ENCODE measurements at regions not wholly inside any gene's neighbourhood (a gene's known extent, or its start where the extent isn't known, plus 50 kb on each side); places are given as distances from the start of the nearest gene placed in this dataset.
"Not testable (repeated sequence)": the region's sequence is repeated elsewhere in the genome, so short reads cannot be mapped to it uniquely, and the experiment has no call there.

GRCh38 chr18:9047715-9048114 lies 54.8 kb upstream of the NDUFV2 start:
- no peak overlapping the region for H3K27ac ChIP-seq (ENCODE audit: poor library complexity, severe bottlenecking)
- H3K36me3 ChIP-seq (ENCODE audit: low read depth): no peaks in the 10 kb centered on the region
- no peaks in the 10 kb centered on the region for H3K4me1 ChIP-seq (ENCODE audit: insufficient read depth, poor library complexity, severe bottlenecking)
- no peaks in the 10 kb centered on the region for H3K27me3 ChIP-seq (ENCODE audit: insufficient read depth, poor library complexity, severe bottlenecking)
- peaks cover 2% of the 10 kb centered on the region for H3K9me3 ChIP-seq (ENCODE audit: severe bottlenecking)
- DNase-seq (ENCODE audit: low spot score) (no peak), ATAC-seq (ENCODE audit: low read depth) (no peak)
- H3K4me3 ChIP-seq (ENCODE audit: severe bottlenecking): no peak overlapping the region
- no peak for TF ChIP-seq CTCF (IDR thresholded peaks at IDR 0.05; ENCODE audit: poor library complexity, severe bottlenecking)

GRCh38 chr18:9048236-9048635 lies 54.3 kb upstream of the NDUFV2 start:
- TF ChIP-seq CTCF (IDR thresholded peaks at IDR 0.05; ENCODE audit: poor library complexity, severe bottlenecking): no peak
- Histone ChIP-seq H3K27me3 (ENCODE audit: insufficient read depth, poor library complexity, severe bottlenecking) (no peaks in the 10 kb centered on the region), H3K9me3 (ENCODE audit: severe bottlenecking) (peaks cover 2% of the 10 kb centered on the region), H3K27ac (ENCODE audit: poor library complexity, severe bottlenecking) (no peak overlapping the region), H3K4me3 (ENCODE audit: severe bottlenecking) (no peak overlapping the region), H3K4me1 (ENCODE audit: insufficient read depth, poor library complexity, severe bottlenecking) (no peaks in the 10 kb centered on the region), H3K36me3 (ENCODE audit: low read depth) (no peaks in the 10 kb centered on the region)
- ATAC-seq (ENCODE audit: low read depth): no peak
- no peak for DNase-seq (ENCODE audit: low spot score)

- no peak for ATAC-seq (ENCODE audit: low read depth)
- TF ChIP-seq CTCF (IDR thresholded peaks at IDR 0.05; ENCODE audit: poor library complexity, severe bottlenecking): no peak
- Histone ChIP-seq H3K27ac (ENCODE audit: poor library complexity, severe bottlenecking) (no peak overlapping the region), H3K4me1 (ENCODE audit: insufficient read depth, poor library complexity, severe bottlenecking) (no peaks in the 10 kb centered on the region), H3K36me3 (ENCODE audit: low read depth) (no peaks in the 10 kb centered on the region), H3K9me3 (ENCODE audit: severe bottlenecking) (peaks cover 2% of the 10 kb centered on the region), H3K27me3 (ENCODE audit: insufficient read depth, poor library complexity, severe bottlenecking) (no peaks in the 10 kb centered on the region), H3K4me3 (ENCODE audit: severe bottlenecking) (no peak overlapping the region)
- no peak for DNase-seq (ENCODE audit: low spot score)
Measured at GRCh38 chr18:9048808-9049494, 53.5 kb upstream of the NDUFV2 start.

GRCh38 chr18:9049495-9049809 lies 53.0 kb upstream of the NDUFV2 start:
- no peak overlapping the region for H3K27ac ChIP-seq (ENCODE audit: poor library complexity, severe bottlenecking)

GRCh38 chr18:9050628-9051284 lies 51.7 kb upstream of the NDUFV2 start:
- not testable (repeated sequence) for H3K36me3 ChIP-seq (ENCODE audit: low read depth); H3K4me1 ChIP-seq (ENCODE audit: insufficient read depth, poor library complexity, severe bottlenecking); H3K4me3 ChIP-seq (ENCODE audit: severe bottlenecking); DNase-seq (ENCODE audit: low spot score); H3K27ac ChIP-seq (ENCODE audit: poor library complexity, severe bottlenecking); H3K27me3 ChIP-seq (ENCODE audit: insufficient read depth, poor library complexity, severe bottlenecking); ATAC-seq (ENCODE audit: low read depth); H3K9me3 ChIP-seq (ENCODE audit: severe bottlenecking)

More at GRCh38 chr18:9049495-9049809, 53.0 kb upstream of the NDUFV2 start:
- ATAC-seq (ENCODE audit: low read depth): no peak
- Histone ChIP-seq H3K4me3 (ENCODE audit: severe bottlenecking) (no peak overlapping the region), H3K4me1 (ENCODE audit: insufficient read depth, poor library complexity, severe bottlenecking) (no peaks in the 10 kb centered on the region), H3K27me3 (ENCODE audit: insufficient read depth, poor library complexity, severe bottlenecking) (no peaks in the 10 kb centered on the region), H3K36me3 (ENCODE audit: low read depth) (no peaks in the 10 kb centered on the region), H3K9me3 (ENCODE audit: severe bottlenecking) (peaks cover 2% of the 10 kb centered on the region)
- no peak for TF ChIP-seq CTCF (IDR thresholded peaks at IDR 0.05; ENCODE audit: poor library complexity, severe bottlenecking)
- DNase-seq (ENCODE audit: low spot score): no peak

Measured in RWPE2 (cell line).